Bronchial epithelial cell (primary cell): ENCODE measurements at regions not wholly inside any gene's neighbourhood (a gene's known extent, or its start where the extent isn't known, plus 50 kb on each side); places are given as distances from the start of the nearest gene placed in this dataset.
"Not testable (repeated sequence)": the region's sequence is repeated elsewhere in the genome, so short reads cannot be mapped to it uniquely, and the experiment has no call there.

Source experiments
- DNase-seq: peaks from one replicate; pipeline ENCODE4 v3.0.0-alpha.2; 2010; ENCODE audit warnings: low read depth
- FAIRE-seq: peaks from 2 replicates; lab custom pipeline; 2011; peaks lifted over from hg19 to GRCh38; lab: Jason Lieb, UNC
- H3K27me3 ChIP-seq: 2 replicates; pipeline ENCODE4 v1.5.1; 2011; ENCODE audit warnings: low read length; ENCODE audit not compliant: control insufficient read depth, insufficient read depth
- H3K36me3 ChIP-seq: 2 replicates; pipeline ENCODE4 v1.5.1; 2011; ENCODE audit warnings: low read length; ENCODE audit not compliant: control insufficient read depth, insufficient read depth
- H3K4me3 ChIP-seq: 2 replicates; pipeline ENCODE4 v1.5.1; 2011; ENCODE audit warnings: mild to moderate bottlenecking, low read depth, low read length, control low read depth
- TF ChIP-seq, protein P1 (sequence below): IDR thresholded peaks from 2 replicates; pipeline ENCODE4 v1.5.1; 2011; ENCODE audit warnings: mild to moderate bottlenecking, moderate library complexity, low read length, control low read depth, inconsistent platforms; ENCODE audit not compliant: insufficient read depth, severe bottlenecking

DNA sequence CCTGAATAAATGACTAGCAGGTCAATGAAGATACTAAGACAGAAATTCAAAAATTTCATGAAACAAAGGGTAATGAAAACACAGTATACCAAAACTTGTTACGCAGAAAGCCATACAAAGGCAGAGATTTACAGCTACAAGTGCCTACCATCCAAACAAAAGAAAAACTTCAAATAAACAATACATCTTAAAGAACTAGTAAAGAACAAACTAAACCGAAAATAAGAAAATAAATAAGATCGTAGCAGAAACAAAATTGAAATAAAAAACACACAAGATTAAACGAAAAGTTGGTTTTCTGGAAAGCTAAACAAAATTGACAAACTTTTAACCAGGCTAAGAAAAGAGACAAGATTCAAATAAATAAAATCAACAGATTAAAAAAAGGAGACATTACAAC lies 51.5 kb downstream of the VPREB1 start:
- not testable (repeated sequence) for H3K4me3 ChIP-seq, FAIRE-seq, H3K36me3 ChIP-seq, DNase-seq, H3K27me3 ChIP-seq

DNA sequence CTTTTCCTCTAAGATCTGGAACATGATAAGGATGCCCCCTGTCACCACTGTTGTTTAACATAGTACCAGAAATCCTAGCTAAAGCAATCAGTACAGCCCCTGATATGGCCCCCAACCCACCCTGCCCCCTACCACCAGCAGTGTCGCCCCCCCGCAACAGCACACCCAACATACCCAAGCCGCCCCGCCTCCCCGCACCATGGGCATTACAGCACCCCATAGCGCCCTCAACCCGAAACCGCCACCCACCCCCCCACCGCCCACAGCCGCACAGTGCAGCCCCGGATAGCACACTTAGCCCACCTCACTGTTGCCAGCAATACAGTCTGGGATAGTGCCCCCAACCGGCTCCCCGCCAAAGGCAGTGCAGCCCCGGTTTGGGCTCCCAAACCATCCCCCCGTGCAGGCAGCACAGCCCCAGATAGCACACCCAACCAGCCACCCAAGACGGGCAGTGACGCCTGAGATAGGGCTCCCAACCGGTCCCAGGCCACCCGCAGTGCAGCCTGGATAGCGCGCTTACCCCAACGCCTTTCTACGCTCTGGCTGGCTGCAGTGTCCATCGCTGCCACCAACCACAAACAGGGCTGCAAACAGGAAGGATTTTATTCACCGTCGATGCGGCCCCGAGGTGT lies 52.7 kb downstream of the VPREB1 start:
- FAIRE-seq, H3K27me3 ChIP-seq, DNase-seq, H3K36me3 ChIP-seq: not testable (repeated sequence)
- H3K4me3 ChIP-seq, result peak overlapping the region; percentile 65

DNA sequence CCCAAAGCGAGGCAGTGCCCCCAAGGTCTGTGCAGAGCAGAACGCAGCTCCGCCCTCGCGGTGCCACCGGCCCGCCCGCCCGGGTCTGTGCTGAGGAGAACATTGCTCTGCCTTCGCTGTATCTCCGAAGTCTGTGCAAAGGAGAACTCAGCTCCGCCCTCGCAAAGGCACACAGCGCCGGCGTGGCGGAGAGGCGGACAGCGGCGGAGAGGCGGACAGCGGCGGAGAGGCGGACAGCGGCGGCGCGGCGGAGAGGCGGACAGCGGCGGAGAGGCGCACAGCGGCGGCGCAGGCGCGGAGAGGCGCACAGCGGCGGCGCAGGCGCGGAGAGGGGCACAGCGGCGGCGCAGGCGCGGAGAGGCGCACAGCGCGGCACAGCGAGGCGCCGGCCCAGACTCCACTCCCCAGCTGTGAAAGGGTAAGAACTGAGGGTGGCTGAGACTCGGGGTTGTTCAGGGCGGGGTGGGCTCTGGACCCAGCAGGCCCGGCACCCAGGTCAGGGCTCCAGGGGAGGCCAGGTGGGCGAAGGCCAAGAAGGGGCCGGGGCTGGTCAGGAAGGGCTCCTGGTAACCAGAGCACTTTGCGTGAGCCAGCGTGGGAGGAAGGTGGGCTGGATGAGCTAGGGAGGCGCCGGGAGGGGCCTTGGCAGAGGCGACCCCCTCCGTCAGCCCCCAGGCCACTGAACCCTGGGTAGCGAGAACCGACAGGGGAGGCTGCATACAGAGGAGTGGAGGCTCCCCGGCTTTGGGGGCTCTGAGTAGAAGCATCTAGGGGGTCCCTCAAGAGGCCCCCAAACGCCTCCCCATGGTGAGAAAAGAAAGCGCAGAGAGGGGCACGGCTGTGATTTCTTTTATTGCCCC lies 53.4 kb downstream of the VPREB1 start:
- peak; percentile 18 for DNase-seq
- not testable (repeated sequence) for FAIRE-seq, H3K27me3 ChIP-seq, H3K36me3 ChIP-seq
- TF ChIP-seq, protein P1, sequence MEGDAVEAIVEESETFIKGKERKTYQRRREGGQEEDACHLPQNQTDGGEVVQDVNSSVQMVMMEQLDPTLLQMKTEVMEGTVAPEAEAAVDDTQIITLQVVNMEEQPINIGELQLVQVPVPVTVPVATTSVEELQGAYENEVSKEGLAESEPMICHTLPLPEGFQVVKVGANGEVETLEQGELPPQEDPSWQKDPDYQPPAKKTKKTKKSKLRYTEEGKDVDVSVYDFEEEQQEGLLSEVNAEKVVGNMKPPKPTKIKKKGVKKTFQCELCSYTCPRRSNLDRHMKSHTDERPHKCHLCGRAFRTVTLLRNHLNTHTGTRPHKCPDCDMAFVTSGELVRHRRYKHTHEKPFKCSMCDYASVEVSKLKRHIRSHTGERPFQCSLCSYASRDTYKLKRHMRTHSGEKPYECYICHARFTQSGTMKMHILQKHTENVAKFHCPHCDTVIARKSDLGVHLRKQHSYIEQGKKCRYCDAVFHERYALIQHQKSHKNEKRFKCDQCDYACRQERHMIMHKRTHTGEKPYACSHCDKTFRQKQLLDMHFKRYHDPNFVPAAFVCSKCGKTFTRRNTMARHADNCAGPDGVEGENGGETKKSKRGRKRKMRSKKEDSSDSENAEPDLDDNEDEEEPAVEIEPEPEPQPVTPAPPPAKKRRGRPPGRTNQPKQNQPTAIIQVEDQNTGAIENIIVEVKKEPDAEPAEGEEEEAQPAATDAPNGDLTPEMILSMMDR, result peak; percentile 3
- peak overlapping the region; percentile 71 for H3K4me3 ChIP-seq

DNA sequence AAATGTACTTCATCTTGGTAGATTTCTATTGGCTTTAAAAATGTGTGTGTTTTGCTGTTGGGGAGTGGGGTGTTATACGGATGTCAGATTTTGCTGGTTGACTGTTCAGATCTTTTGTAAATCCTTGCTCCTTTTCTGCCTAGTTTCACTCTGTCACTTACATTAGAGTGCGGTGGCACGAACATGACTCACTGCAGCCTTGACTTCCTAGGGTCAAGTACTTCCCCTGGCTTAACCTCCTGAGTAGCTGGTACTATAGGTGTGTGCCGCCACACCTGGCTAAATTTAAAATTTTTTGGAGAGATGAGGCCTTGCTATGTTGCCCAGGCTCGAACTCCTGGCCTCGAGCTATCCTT lies 54.0 kb downstream of the VPREB1 start:
- not testable (repeated sequence) for FAIRE-seq, H3K27me3 ChIP-seq, H3K36me3 ChIP-seq, DNase-seq
- H3K4me3 ChIP-seq, result peak overlapping the region; percentile 71

DNA sequence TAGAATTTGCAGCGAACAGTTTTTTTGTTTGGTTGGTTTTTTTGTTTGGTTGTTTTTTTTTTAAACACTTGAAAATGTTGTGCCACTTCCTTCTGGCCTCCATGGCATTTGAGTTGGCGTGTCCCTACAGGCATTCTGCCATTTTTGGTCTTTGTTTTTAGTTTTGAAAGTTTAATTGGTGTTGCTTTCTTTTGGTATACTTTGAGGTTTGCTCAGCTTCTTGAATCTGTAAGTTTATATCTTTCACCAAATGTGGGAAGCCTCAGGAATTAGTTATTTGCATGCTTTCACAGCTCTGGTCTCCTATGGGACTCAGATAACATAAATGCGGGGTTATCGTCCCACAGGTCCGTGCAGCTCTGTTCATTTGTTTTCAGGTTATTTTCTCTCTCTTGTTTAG lies 55.9 kb downstream of the VPREB1 start:
- not testable (repeated sequence) for H3K4me3 ChIP-seq, H3K27me3 ChIP-seq, H3K36me3 ChIP-seq, FAIRE-seq, DNase-seq

DNA sequence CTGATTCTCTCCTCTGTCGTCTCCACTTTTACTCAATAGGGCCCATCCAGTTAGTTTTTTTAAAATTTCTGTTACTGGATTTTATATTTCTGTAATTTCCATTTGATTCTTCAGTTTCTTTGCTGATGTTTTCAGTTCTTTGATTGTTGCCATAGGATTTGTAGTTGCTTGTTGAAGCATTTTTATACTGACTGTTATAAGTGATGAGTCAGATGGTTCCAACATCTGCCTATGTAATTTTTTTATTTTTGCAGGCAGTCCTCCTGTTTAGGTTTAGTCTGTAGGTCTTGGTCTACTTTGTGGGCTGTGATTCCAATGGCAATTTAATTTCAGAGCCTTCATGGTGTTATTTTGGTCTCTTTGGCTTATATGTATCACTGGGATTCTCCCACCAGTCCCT lies 56.4 kb downstream of the VPREB1 start:
- H3K4me3 ChIP-seq, DNase-seq, FAIRE-seq, H3K27me3 ChIP-seq, H3K36me3 ChIP-seq: not testable (repeated sequence)

DNA sequence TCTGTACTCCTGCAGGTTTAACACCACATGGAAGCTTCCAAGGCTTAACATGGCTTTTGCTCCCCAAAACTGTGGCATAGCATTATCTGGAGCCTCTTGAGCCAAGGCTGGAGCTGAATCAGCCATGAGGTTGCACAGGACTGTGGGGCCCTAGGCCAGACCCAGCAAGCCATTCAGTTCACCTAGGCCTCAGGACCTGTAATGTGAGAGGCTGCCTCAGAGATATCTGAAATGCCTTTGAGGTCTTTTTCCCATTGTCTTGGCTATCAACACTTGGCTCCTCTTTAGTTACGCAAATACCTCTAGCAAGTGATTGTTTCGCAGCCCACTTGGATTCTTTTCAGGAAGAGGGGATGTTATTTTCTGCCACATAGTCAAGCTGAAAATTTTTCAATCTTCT lies 72.0 kb downstream of the VPREB1 start:
- Histone ChIP-seq H3K36me3 (peaks cover 11% of the 10 kb centered on the region), H3K27me3 (no peaks in the 10 kb centered on the region), H3K4me3 (no peak overlapping the region)
- TF ChIP-seq, protein P1, result no peak
- FAIRE-seq (no peak), DNase-seq (no peak)

DNA sequence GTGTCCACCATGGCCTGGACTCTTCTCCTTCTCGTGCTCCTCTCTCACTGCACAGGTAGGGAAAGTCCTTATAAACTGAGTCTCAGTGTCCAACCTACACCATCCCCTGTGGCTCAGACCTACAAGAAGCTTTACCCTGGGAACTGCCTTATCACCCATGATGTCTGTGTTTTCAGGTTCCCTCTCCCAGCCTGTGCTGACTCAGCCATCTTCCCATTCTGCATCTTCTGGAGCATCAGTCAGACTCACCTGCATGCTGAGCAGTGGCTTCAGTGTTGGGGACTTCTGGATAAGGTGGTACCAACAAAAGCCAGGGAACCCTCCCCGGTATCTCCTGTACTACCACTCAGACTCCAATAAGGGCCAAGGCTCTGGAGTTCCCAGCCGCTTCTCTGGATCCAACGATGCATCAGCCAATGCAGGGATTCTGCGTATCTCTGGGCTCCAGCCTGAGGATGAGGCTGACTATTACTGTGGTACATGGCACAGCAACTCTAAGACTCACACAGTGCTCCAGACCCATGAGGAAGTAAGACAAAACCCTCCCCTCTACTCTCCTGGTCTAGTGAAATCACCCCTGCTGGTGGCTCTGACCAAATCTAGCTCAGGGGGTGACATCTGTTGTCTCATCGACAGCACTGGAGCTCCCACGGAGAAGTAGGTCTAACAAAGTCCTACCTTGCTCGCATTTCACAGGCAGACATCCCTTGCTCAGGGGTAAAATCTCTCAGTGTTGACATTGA lies 74.3 kb downstream of the VPREB1 start:
- DNase-seq (no peak), FAIRE-seq (no peak)
- TF ChIP-seq, protein P1, result no peak
- H3K36me3 ChIP-seq, result peaks cover 11% of the 10 kb centered on the region
- H3K4me3 ChIP-seq, result no peak overlapping the region
- no peaks in the 10 kb centered on the region for H3K27me3 ChIP-seq
